Rectal smooth muscle tissue (tissue), 1 donor: ENCODE measurements at regions not wholly inside any gene's neighbourhood (a gene's known extent, or its start where the extent isn't known, plus 50 kb on each side); places are given as distances from the start of the nearest gene placed in this dataset.

ENCODE experiments used
- H3K27ac ChIP-seq: one replicate; pipeline ENCODE4 v1.7.0; 2013; ENCODE audit warnings: low read depth, low read length, inconsistent platforms
- H3K27me3 ChIP-seq: one replicate; pipeline ENCODE4 v1.7.0; 2013; ENCODE audit warnings: low read length; ENCODE audit not compliant: control insufficient read depth, insufficient read depth
- H3K36me3 ChIP-seq: one replicate; pipeline ENCODE4 v1.7.0; 2013; ENCODE audit warnings: low read length; ENCODE audit not compliant: control insufficient read depth, insufficient read depth
- H3K4me1 ChIP-seq: one replicate; pipeline ENCODE4 v1.7.0; 2013; ENCODE audit warnings: low read length; ENCODE audit not compliant: control insufficient read depth, insufficient read depth
- H3K4me3 ChIP-seq: one replicate; pipeline ENCODE4 v1.7.0; 2013; ENCODE audit warnings: low read length
- H3K9ac ChIP-seq: one replicate; pipeline ENCODE4 v1.7.0; 2013; ENCODE audit warnings: low read length

- Histone ChIP-seq H3K36me3 (no peaks in the 10 kb centered on the region), H3K4me3 (no peak overlapping the region), H3K4me1 (no peaks in the 10 kb centered on the region), H3K27ac (no peak overlapping the region), H3K27me3 (no peaks in the 10 kb centered on the region), H3K9ac (no peak overlapping the region)
These were observed 144.4 kb downstream of the ZIC5 start for GRCh38 chr13:99827011-99827772.

GRCh38 chr13:99823961-99824360 lies 147.6 kb downstream of the ZIC5 start:
- no peaks in the 10 kb centered on the region for H3K4me1 ChIP-seq
- no peaks in the 10 kb centered on the region for H3K27me3 ChIP-seq
- H3K9ac ChIP-seq = no peak overlapping the region
- H3K36me3 ChIP-seq = no peaks in the 10 kb centered on the region
- H3K27ac ChIP-seq = no peak overlapping the region
- H3K4me3 ChIP-seq = no peak overlapping the region

- H3K27ac ChIP-seq = no peak overlapping the region
- no peaks in the 10 kb centered on the region for H3K36me3 ChIP-seq
- no peaks in the 10 kb centered on the region for H3K27me3 ChIP-seq
- H3K4me1 ChIP-seq = no peaks in the 10 kb centered on the region
- H3K4me3 ChIP-seq = no peak overlapping the region
- no peak overlapping the region for H3K9ac ChIP-seq
These were observed 148.7 kb downstream of the ZIC5 start for GRCh38 chr13:99822820-99823219.

- H3K9ac ChIP-seq = no peak overlapping the region
- no peak overlapping the region for H3K27ac ChIP-seq
- H3K36me3 ChIP-seq = no peaks in the 10 kb centered on the region
- no peaks in the 10 kb centered on the region for H3K27me3 ChIP-seq
- no peak overlapping the region for H3K4me3 ChIP-seq
- no peaks in the 10 kb centered on the region for H3K4me1 ChIP-seq
These were observed 149.8 kb downstream of the ZIC5 start for GRCh38 chr13:99821741-99822140.

- Histone ChIP-seq H3K4me1 (no peaks in the 10 kb centered on the region), H3K4me3 (no peak overlapping the region), H3K36me3 (no peaks in the 10 kb centered on the region), H3K27ac (no peak overlapping the region), H3K9ac (no peak overlapping the region), H3K27me3 (no peaks in the 10 kb centered on the region)
These were observed 151.6 kb downstream of the ZIC5 start for GRCh38 chr13:99819967-99820366.

- H3K27ac ChIP-seq = no peak overlapping the region
- no peaks in the 10 kb centered on the region for H3K36me3 ChIP-seq
- no peak overlapping the region for H3K9ac ChIP-seq
- no peaks in the 10 kb centered on the region for H3K27me3 ChIP-seq
- H3K4me3 ChIP-seq = no peak overlapping the region
- no peaks in the 10 kb centered on the region for H3K4me1 ChIP-seq
These were observed 155.2 kb downstream of the ZIC5 start for GRCh38 chr13:99816321-99816720.

- no peak overlapping the region for H3K27ac ChIP-seq
- no peak overlapping the region for H3K9ac ChIP-seq
- H3K27me3 ChIP-seq = no peaks in the 10 kb centered on the region
- H3K36me3 ChIP-seq = no peaks in the 10 kb centered on the region
- H3K4me1 ChIP-seq = no peaks in the 10 kb centered on the region
- H3K4me3 ChIP-seq = no peak overlapping the region
These were observed 158.1 kb downstream of the ZIC5 start for GRCh38 chr13:99813336-99814095.

- Histone ChIP-seq H3K4me3 (no peak overlapping the region), H3K9ac (no peak overlapping the region), H3K36me3 (no peaks in the 10 kb centered on the region), H3K4me1 (no peaks in the 10 kb centered on the region), H3K27me3 (no peaks in the 10 kb centered on the region), H3K27ac (no peak overlapping the region)
These were observed 158.9 kb downstream of the ZIC5 start for GRCh38 chr13:99812625-99813024.

GRCh38 chr13:99811067-99811700 lies 160.4 kb downstream of the ZIC5 start:
- Histone ChIP-seq H3K4me3 (no peak overlapping the region), H3K36me3 (no peaks in the 10 kb centered on the region), H3K9ac (no peak overlapping the region), H3K4me1 (no peaks in the 10 kb centered on the region), H3K27me3 (no peaks in the 10 kb centered on the region), H3K27ac (no peak overlapping the region)

- Histone ChIP-seq H3K4me3 (no peak overlapping the region), H3K36me3 (no peaks in the 10 kb centered on the region), H3K9ac (no peak overlapping the region), H3K27me3 (no peaks in the 10 kb centered on the region), H3K4me1 (no peaks in the 10 kb centered on the region), H3K27ac (no peak overlapping the region)
These were observed 161.6 kb downstream of the ZIC5 start for GRCh38 chr13:99809926-99810325.

- no peaks in the 10 kb centered on the region for H3K36me3 ChIP-seq
- no peak overlapping the region for H3K4me3 ChIP-seq
- H3K27me3 ChIP-seq = no peaks in the 10 kb centered on the region
- H3K4me1 ChIP-seq = no peaks in the 10 kb centered on the region
- H3K9ac ChIP-seq = no peak overlapping the region
- H3K27ac ChIP-seq = no peak overlapping the region
These were observed 162.1 kb downstream of the ZIC5 start for GRCh38 chr13:99809496-99809895.

GRCh38 chr13:99808786-99809185 lies 162.8 kb downstream of the ZIC5 start:
- Histone ChIP-seq H3K27ac (no peak overlapping the region), H3K36me3 (no peaks in the 10 kb centered on the region), H3K9ac (no peak overlapping the region), H3K4me1 (no peaks in the 10 kb centered on the region), H3K4me3 (no peak overlapping the region), H3K27me3 (no peaks in the 10 kb centered on the region)
